ENCODE measurements at regions not wholly inside any gene's neighbourhood (a gene's known extent, or its start where the extent isn't known, plus 50 kb on each side); places are given as distances from the start of the nearest gene placed in this dataset.

- TF ChIP-seq CTCF (IDR thresholded peaks at IDR 0.05; ENCODE audit: low read depth, low read length, poor library complexity, severe bottlenecking), result no peak
- no peak for TF ChIP-seq EZH2phosphoT487 (IDR thresholded peaks at IDR 0.05; ENCODE audit: borderline replicate concordance, low read length)
Measured at GRCh38 chr5:58360794-58361193, 99.1 kb downstream of the PLK2 start.

Measured in DOHH2 (cell line).